ENCODE measurements at regions not wholly inside any gene's neighbourhood (a gene's known extent, or its start where the extent isn't known, plus 50 kb on each side); places are given as distances from the start of the nearest gene placed in this dataset.

DNA sequence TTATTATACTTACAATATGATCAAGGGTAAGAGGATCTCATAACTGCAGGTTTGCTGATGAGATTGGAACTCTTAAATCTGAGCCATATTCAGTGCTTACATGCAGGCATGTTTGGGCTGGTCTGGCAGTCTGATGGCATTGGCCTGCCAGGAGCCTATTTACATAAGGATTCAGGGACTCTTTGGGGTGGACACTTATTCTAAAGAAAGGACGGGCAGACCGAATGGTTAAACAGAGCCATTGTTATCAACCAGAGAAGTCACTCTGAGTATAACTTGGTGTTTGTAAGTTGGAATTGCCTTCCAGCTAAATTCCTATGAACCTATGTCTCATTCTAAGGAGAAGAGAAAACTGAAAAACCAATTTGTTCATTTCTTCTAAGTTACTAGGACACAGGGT is 932.8 kb downstream of the IGSF11 start:
- no peak for TF ChIP-seq ZNF331 (CRISPR knock-in tag; IDR thresholded peaks at IDR 0.05; ENCODE audit: low read depth)
- TF ChIP-seq, protein P1, sequence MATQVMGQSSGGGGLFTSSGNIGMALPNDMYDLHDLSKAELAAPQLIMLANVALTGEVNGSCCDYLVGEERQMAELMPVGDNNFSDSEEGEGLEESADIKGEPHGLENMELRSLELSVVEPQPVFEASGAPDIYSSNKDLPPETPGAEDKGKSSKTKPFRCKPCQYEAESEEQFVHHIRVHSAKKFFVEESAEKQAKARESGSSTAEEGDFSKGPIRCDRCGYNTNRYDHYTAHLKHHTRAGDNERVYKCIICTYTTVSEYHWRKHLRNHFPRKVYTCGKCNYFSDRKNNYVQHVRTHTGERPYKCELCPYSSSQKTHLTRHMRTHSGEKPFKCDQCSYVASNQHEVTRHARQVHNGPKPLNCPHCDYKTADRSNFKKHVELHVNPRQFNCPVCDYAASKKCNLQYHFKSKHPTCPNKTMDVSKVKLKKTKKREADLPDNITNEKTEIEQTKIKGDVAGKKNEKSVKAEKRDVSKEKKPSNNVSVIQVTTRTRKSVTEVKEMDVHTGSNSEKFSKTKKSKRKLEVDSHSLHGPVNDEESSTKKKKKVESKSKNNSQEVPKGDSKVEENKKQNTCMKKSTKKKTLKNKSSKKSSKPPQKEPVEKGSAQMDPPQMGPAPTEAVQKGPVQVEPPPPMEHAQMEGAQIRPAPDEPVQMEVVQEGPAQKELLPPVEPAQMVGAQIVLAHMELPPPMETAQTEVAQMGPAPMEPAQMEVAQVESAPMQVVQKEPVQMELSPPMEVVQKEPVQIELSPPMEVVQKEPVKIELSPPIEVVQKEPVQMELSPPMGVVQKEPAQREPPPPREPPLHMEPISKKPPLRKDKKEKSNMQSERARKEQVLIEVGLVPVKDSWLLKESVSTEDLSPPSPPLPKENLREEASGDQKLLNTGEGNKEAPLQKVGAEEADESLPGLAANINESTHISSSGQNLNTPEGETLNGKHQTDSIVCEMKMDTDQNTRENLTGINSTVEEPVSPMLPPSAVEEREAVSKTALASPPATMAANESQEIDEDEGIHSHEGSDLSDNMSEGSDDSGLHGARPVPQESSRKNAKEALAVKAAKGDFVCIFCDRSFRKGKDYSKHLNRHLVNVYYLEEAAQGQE (IDR thresholded peaks at IDR 0.05; ENCODE audit: unreplicated experiment) = no peak

Measured in GM23338 (cell line).